ENCODE measurements at regions not wholly inside any gene's neighbourhood (a gene's known extent, or its start where the extent isn't known, plus 50 kb on each side); places are given as distances from the start of the nearest gene placed in this dataset.
"Not testable (repeated sequence)": the region's sequence is repeated elsewhere in the genome, so short reads cannot be mapped to it uniquely, and the experiment has no call there.

DNA sequence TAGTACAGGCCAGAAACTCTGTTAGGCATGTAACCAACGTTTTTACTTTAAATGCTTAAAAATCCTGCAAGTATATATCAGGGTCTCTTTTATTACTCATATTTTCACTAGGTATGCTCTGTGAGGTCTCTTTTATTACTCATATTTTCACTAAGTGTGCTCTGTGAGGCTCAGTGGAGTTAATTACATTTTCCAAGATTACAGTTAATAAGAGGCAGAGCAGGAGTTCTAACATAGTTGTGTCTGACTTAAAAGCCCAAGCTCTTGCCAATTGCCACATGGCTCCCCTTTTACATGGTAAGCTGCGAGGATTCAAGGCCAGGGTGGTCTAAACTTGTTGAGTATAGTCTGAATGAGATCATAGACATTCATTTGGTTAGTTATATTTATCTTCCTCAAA lies 81.0 kb upstream of the ARMCX2 start:
- CTCF ChIA-PET: no interaction called here
- Mint-ChIP-seq H3K27me3 (peaks cover 2% of the 10 kb centered on the region), H3K4me3 (no peak overlapping the region), H3K4me1 (no peaks in the 10 kb centered on the region), H3K9me3 (no peaks in the 10 kb centered on the region), H3K36me3 (ENCODE audit: low read depth) (no peaks in the 10 kb centered on the region), H3K27ac (no peak overlapping the region)
- POLR2A ChIA-PET: no interaction called here
- no peak for DNase-seq

GRCh38 chrX:101738867-101739266 lies 79.2 kb upstream of the ARMCX2 start:
- POLR2A ChIA-PET; H3K9me3 Mint-ChIP-seq; H3K4me3 Mint-ChIP-seq; DNase-seq; H3K4me1 Mint-ChIP-seq; H3K27ac Mint-ChIP-seq; H3K27me3 Mint-ChIP-seq; CTCF ChIA-PET; H3K36me3 Mint-ChIP-seq (ENCODE audit: low read depth): not testable (repeated sequence)

- H3K36me3 Mint-ChIP-seq (ENCODE audit: low read depth); H3K4me1 Mint-ChIP-seq; POLR2A ChIA-PET; H3K27ac Mint-ChIP-seq; CTCF ChIA-PET; H3K27me3 Mint-ChIP-seq; H3K4me3 Mint-ChIP-seq; DNase-seq; H3K9me3 Mint-ChIP-seq: not testable (repeated sequence)
Measured at GRCh38 chrX:101738411-101738810, 78.8 kb upstream of the ARMCX2 start.

DNA sequence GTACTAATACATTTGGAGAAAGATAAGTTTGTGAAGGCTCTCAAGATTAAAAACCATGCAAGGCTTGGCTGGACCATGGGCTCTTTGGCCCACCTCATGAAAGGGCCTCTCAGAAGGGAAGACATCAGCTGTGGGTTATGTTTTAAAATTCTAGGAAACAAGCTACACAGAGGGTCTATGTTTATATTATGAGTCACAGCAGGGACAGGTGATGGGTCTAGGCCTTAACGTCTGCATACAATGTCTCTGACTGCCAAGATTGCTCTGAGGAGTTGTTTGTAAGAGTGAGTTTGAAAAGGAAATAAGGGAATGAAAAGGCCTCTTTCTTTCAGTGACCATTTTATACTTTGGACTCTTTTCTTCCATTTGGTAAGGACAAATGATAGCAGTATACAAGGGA lies 77.0 kb upstream of the ARMCX2 start:
- CTCF ChIA-PET: no interaction called here
- Mint-ChIP-seq H3K4me3 (no peak overlapping the region), H3K9me3 (no peaks in the 10 kb centered on the region), H3K27me3 (no peaks in the 10 kb centered on the region), H3K4me1 (no peaks in the 10 kb centered on the region), H3K27ac (no peak overlapping the region), H3K36me3 (ENCODE audit: low read depth) (no peaks in the 10 kb centered on the region)
- no peak for DNase-seq
- POLR2A ChIA-PET: no interaction called here

DNA sequence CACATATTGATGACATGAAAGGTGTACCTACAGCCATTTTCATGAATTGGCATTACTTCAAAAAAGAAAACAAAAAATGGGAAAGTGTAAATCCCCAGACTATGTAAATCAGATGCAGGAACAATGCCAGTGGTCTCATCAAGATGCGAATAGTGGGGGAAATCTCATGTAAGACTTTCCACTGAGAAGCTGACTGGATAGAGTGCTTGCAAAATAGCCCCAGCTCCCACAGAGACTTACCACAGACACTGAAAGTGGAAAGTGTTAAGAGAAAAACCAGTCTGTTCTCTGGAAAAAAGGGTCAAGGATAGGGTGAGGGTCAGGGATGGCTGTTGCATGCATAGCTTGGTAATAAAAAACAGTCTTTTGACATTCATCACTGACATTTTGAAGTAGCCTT lies 73.2 kb upstream of the ARMCX2 start:
- H3K9me3 Mint-ChIP-seq: no peaks in the 10 kb centered on the region

GRCh38 chrX:101729986-101730385 lies 70.3 kb upstream of the ARMCX2 start:
- Mint-ChIP-seq H3K27ac (no peak overlapping the region), H3K27me3 (no peaks in the 10 kb centered on the region), H3K36me3 (ENCODE audit: low read depth) (no peaks in the 10 kb centered on the region), H3K4me1 (no peaks in the 10 kb centered on the region), H3K9me3 (no peaks in the 10 kb centered on the region), H3K4me3 (no peak overlapping the region)
- DNase-seq: no peak
- CTCF ChIA-PET: interaction anchor here (0.7 kb wide), 1 partner anchor 13 kb away, joined by 3 read pairs; no protein-coding TSS in a partner anchor
- POLR2A ChIA-PET: no interaction called here

More for the DNA sequence above, 73.2 kb upstream of the ARMCX2 start:
- no peak overlapping the region for H3K4me3 Mint-ChIP-seq
- H3K4me1 Mint-ChIP-seq: no peaks in the 10 kb centered on the region
- no peak for DNase-seq
- ChIA-PET CTCF (interaction anchor here (0.6 kb wide), 1 partner anchor 20 kb away, joined by 3 read pairs; no protein-coding TSS in a partner anchor), POLR2A (no interaction called here)
- no peaks in the 10 kb centered on the region for H3K36me3 Mint-ChIP-seq (ENCODE audit: low read depth)
- H3K27me3 Mint-ChIP-seq: no peaks in the 10 kb centered on the region
- H3K27ac Mint-ChIP-seq: no peak overlapping the region
